Fibroblast of peridontal ligament (primary cell): ENCODE measurements at regions not wholly inside any gene's neighbourhood (a gene's known extent, or its start where the extent isn't known, plus 50 kb on each side); places are given as distances from the start of the nearest gene placed in this dataset.
A peak's percentile ranks its signal among the peaks of the same experiment; 100 is the strongest.
"Not testable (repeated sequence)": the region's sequence is repeated elsewhere in the genome, so short reads cannot be mapped to it uniquely, and the experiment has no call there.

ENCODE experiments used
- DNase-seq: peaks from one replicate; pipeline ENCODE4 v3.0.0-alpha.2; 2010; ENCODE audit errors: extremely low read depth

GRCh38 chr5:169531631-169532030 lies 51.9 kb upstream of the SPDL1 start:
- peak; percentile 30 for DNase-seq

- peak; percentile 62 for DNase-seq
Observed at GRCh38 chr5:169527863-169528262, 55.7 kb upstream of the SPDL1 start.

GRCh38 chr5:169527066-169527465 lies 56.5 kb upstream of the SPDL1 start:
- DNase-seq: no peak

GRCh38 chr5:169522851-169523250 lies 60.7 kb upstream of the SPDL1 start:
- DNase-seq: no peak

- no peak for DNase-seq
Observed at GRCh38 chr5:169521366-169521983, 62.1 kb upstream of the SPDL1 start.

DNA sequence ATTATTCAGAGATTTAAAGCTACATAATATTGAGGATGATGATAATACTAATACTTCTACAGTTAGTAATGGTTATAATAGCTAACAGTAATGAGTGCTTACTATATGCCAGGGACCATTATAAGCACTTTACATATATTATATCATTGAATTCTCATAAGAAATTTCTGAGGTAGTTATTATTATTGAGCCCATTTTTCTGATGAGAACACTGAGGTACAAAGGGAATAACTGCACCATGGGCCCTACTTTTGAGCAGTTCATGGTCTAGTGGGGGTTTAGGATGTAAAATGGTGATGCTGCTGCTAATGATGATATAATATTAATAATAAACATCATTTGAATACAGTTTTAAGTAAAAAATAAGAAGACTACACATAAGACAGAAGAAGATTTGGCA lies 64.2 kb upstream of the SPDL1 start:
- no peak for DNase-seq

- DNase-seq: not testable (repeated sequence)
Observed at GRCh38 chr5:169518779-169519178, 64.8 kb upstream of the SPDL1 start.

- no peak for DNase-seq
Observed at GRCh38 chr5:169512385-169512784, 71.2 kb upstream of the SPDL1 start.

- no peak for DNase-seq
Observed at GRCh38 chr5:169511708-169512107, 71.9 kb upstream of the SPDL1 start.

GRCh38 chr5:169507051-169507450 lies 76.5 kb upstream of the SPDL1 start:
- peak; percentile 6 for DNase-seq

DNA sequence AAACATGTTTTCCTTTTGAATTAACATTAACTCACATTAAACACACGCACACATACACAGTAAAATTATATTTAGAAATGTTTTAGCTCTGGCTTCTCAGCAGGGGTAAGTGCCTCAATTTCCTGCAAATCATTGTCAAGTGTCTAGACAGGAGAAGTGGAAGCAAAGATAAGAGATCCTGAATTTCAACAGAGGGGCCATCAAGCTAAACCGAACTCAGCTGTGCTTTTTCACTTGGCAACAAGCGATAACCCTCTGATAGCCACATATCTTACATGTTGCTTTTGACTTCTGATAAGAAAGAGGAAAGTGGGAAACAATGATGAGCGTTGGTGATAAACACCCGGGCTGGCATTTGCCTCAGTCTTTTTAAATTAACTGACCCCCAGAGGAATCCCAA lies 79.7 kb upstream of the SPDL1 start:
- no peak for DNase-seq

DNA sequence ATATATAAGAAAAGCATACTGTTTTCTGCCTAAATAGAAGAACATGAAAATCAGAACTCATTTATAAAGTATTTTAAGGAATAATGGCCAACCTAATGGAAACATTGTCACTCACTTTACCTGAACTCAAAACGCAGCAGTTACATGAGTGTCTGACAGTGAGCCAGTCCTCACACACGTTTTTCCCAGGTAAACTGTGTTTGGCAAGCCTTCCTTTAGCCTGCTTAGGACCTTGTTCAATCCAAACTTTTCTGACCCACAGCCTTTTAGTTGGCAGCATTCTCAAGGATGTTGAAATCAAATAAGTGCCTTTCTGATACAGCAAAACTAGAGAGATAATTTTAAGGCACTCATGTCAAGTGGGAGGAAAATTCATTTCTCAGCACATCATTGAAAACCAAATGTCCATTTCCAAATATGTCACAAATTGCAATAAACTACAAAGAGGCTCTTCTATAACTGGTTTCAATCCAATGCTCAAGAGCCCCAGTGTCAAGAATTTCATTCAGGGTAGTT lies 83.5 kb upstream of the SPDL1 start:
- DNase-seq: no peak

DNA sequence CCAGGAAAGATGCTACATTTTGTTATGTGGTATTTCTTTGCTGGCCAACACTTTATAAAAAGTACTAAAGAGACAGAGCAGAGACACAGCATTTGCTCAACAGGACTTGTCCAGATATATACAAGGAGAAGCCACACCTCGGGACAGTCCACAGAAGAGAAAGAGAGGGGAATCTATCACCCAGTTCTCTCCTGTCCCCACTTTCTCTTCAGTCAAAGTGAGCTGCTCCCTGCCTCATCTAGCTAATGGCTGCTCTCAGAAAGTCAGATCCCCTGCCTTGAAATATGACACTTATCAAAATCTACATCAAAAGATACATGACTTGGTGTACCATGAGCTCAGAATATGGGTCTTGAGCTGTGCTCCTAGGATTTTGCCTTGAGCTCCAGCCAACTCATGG lies 86.7 kb upstream of the SPDL1 start:
- no peak for DNase-seq

DNA sequence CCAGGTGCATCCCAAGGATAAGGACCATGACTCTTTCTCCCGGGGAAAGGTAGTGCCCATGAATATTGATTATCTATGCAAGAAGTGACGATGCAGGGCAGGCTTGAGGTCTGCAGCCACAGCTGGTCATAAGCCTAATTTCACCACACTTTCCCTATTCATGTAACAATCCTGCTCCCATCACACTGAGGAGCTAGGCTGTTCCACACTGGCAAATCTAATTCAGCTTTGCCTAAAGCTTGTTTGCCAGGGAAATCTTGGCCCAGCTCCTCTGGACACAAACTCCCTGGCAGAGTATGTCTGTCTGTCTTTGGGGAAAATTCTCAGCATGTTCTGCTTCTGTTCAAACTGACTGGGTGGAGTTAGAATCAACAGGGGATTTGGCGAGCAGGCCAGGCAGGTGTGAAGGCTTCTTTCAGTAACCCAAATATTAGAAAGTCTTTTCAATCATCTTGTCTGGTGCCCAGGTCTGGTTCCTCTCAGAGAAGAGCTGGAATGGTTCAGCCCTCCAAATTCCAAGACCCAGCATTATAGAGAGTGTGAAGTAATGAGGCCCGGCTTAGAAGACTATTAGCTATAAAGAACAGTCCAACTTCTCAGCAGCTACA lies 88.5 kb upstream of the SPDL1 start:
- DNase-seq: no peak

GRCh38 chr5:169494383-169494935 lies 89.1 kb upstream of the SPDL1 start:
- no peak for DNase-seq

DNA sequence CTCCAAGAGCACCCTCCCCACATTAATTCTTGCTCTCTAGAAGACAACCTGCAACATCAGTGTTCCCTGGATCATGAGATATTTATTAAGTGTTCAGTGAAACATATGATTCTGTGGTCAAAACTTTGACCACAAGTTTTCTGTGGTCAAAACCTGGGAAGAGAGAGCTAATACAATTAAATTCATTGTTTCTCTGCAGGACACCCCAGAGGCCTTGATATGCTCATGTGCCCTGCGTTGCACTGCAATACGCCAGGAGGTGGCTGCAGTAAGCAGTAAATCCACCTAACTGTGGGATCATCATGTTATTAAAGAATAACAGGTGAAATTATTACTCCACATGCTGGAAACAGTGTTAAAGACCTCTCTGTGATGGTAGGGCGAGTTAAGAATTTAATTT lies 109.3 kb upstream of the SPDL1 start:
- no peak for DNase-seq

DNA sequence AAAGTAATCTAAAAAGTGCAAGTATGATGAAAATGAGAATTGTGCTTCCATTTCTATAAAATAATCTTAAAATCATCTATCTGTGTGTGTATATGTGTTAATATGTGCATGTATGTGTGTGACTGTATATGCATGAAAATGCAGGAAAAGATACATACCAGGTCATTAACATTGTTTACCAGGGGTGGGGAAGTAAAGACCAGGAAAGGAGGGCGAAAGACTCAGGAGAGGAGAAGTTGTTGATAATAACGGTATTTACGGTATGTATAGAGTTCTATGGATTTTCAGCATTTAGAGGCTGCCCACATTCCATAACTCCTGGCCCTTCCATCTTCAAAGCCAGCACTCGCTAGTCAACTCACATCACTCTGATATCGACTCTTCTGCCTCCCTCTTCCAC lies 111.0 kb upstream of the SPDL1 start:
- no peak for DNase-seq

- no peak for DNase-seq
Observed at GRCh38 chr5:169471021-169471420, 112.6 kb upstream of the SPDL1 start.

DNA sequence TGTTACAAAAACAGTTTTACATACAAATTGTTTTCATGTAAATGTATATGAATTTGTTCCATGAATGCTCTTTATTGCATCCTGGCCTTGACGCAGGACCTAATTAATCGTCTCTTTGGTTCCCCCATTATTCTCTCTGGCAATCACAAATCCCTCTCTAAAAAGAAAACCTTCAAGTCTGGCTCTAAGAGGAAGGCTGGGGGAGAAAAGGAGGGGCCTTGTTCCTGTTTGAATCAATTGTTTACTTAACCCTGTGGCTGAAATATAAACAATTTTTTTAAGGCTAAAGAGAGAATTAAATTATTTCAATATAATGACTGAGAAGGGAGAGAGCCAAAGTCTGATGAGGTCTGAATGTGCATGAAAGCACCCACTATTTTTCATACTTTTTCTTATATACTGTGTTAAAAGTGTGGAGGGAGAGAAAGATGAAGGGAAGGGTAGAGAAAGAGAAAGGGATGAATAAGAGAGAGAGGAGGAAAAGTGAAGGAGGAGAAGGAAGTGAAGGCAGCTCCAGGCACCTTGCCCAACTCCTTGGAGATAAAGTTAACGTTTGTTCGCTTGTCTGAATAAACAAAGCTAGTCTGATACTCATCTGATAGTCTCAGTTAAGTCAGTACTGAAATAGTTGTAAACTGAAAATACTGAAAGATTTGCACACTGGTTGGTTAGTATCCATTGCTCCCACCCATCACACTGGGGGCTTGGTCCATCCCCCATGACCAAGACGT lies 116.4 kb upstream of the SPDL1 start:
- no peak for DNase-seq

DNA sequence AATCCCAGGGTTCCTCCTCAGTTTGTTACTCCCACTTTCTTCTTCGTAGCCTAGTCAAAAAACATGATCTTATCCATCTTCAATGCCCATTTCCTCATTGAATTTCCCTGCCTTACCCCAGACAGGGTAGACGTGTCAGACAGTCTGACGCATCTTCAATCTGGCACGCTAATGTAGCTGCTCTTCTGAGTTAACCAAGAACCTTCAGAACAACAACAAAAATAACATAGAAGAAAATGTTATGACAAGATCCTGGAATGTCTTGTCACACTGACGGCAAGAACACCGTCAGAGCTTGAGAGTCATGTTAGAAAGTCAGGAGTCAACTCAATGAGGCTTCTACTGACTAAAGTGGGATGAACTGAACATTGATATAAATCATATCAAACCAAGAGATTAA lies 122.7 kb upstream of the SPDL1 start:
- no peak for DNase-seq

DNA sequence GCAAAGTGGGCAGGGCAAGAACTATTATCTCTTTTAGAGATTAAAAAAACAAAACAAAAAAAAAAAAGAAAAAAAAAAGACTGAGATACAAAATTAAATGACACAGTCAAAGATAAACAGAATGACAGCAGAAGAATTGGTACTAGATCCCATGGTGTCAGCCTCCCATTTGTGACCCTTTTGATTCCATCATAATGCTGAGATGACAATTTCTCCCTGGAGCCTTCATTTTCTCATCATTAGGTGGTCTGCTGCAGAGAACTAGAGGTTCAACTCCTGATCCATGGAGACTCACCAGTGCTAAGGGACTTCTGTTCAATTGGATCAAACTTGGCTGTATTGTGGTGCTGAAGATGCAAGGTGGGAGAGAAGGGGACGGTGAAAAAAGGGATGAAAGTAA lies 123.5 kb upstream of the SPDL1 start:
- DNase-seq: no peak

- DNase-seq: no peak
Observed at GRCh38 chr5:169458221-169458620, 125.4 kb upstream of the SPDL1 start.

DNA sequence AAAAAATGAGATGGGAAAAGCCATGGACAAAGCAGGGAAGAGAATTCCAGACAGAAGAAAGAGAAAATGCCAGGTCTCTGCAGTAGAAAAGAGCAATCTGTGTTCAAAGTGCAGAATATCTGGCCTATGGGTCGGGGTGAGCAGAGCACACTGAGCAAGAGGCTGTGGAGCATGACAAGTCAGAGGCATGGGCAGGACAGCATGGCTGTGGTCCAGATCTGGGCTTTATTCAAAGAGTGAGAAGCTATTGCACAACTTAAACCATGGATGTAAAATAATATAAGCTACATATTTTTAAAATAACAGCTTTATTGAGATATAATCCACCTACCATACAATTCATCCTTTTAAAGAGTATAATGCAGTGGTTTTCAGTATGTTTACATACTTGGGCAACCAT lies 133.1 kb upstream of the SPDL1 start:
- DNase-seq: peak; percentile 62
